ENCODE measurements at regions not wholly inside any gene's neighbourhood (a gene's known extent, or its start where the extent isn't known, plus 50 kb on each side); places are given as distances from the start of the nearest gene placed in this dataset.

GRCh38 chr2:82237994-82238662, 1933.6 kb upstream of the LRRTM1 start:
- TF ChIP-seq CTCF (optimal IDR thresholded peaks at IDR 0.05 in 1 of 3, IDR thresholded peaks at IDR 0.05 in 1 of 3, conservative IDR thresholded peaks at IDR 0.05 in 1 of 3; ENCODE audit: extremely low read depth in 1 of 3, insufficient read depth in 2 of 3, low read length in 3 of 3) = no peak
- TF ChIP-seq EZH2 (IDR thresholded peaks at IDR 0.05; ENCODE audit: low read length) = no peak
- H3K27ac ChIP-seq (ENCODE audit: control insufficient read depth, insufficient read depth, low read length) = no peak overlapping the region
- FAIRE-seq (no peak), DNase-seq (ENCODE audit: low read depth, low spot score) (no peak)
- H3K4me2 ChIP-seq (ENCODE audit: control insufficient read depth, extremely low read depth, insufficient read depth, low read depth, low read length) = no peak overlapping the region
- H3K9ac ChIP-seq (ENCODE audit: control insufficient read depth, extremely low read depth, insufficient read depth, low read length) = no peak overlapping the region
- H3K36me3 ChIP-seq (ENCODE audit: control insufficient read depth in 2 of 2, extremely low read depth in 1 of 2, insufficient read depth in 2 of 2, low read length in 2 of 2) = no peaks in the 10 kb centered on the region
- dilution Hi-C loops (cut with MboI; ENCODE audit: extremely low pct_ligation_motif_present, low sequenced_read_pairs) = no loop called here
- H3K9me1 ChIP-seq (ENCODE audit: control insufficient read depth, extremely low read depth, insufficient read depth, low read length) = no peaks in the 10 kb centered on the region
- H3K4me1 ChIP-seq (ENCODE audit: control insufficient read depth, extremely low read depth, insufficient read depth, low read length) = no peaks in the 10 kb centered on the region
- no peak overlapping the region for H3K4me3 ChIP-seq (ENCODE audit: control insufficient read depth in 2 of 3, extremely low read depth in 1 of 3, insufficient read depth in 2 of 3, low read depth in 1 of 3, low read length in 3 of 3)
- H3K79me2 ChIP-seq (ENCODE audit: control insufficient read depth, insufficient read depth, low read length) = no peaks in the 10 kb centered on the region
- H4K20me1 ChIP-seq (ENCODE audit: control insufficient read depth, extremely low read depth, insufficient read depth, low read length) = no peaks in the 10 kb centered on the region
- no peaks in the 10 kb centered on the region for H3K9me3 ChIP-seq (ENCODE audit: control insufficient read depth, low read depth, low read length)
- H3K27me3 ChIP-seq (ENCODE audit: control insufficient read depth, extremely low read depth, insufficient read depth, low read length) = no peaks in the 10 kb centered on the region
- H2AFZ ChIP-seq (ENCODE audit: control insufficient read depth, low read length) = no peak overlapping the region

- Histone ChIP-seq H3K79me2 (ENCODE audit: control insufficient read depth, insufficient read depth, low read length) (no peaks in the 10 kb centered on the region), H3K27ac (ENCODE audit: control insufficient read depth, insufficient read depth, low read length) (no peak overlapping the region), H3K36me3 (ENCODE audit: control insufficient read depth in 2 of 2, extremely low read depth in 1 of 2, insufficient read depth in 2 of 2, low read length in 2 of 2) (no peaks in the 10 kb centered on the region), H3K4me3 (ENCODE audit: control insufficient read depth in 2 of 3, extremely low read depth in 1 of 3, insufficient read depth in 2 of 3, low read depth in 1 of 3, low read length in 3 of 3) (no peak overlapping the region), H3K9ac (ENCODE audit: control insufficient read depth, extremely low read depth, insufficient read depth, low read length) (no peak overlapping the region), H3K9me1 (ENCODE audit: control insufficient read depth, extremely low read depth, insufficient read depth, low read length) (no peaks in the 10 kb centered on the region), H3K9me3 (ENCODE audit: control insufficient read depth, low read depth, low read length) (no peaks in the 10 kb centered on the region), H3K4me2 (ENCODE audit: control insufficient read depth, extremely low read depth, insufficient read depth, low read depth, low read length) (no peak overlapping the region), H2AFZ (ENCODE audit: control insufficient read depth, low read length) (no peak overlapping the region), H3K4me1 (ENCODE audit: control insufficient read depth, extremely low read depth, insufficient read depth, low read length) (no peaks in the 10 kb centered on the region), H3K27me3 (ENCODE audit: control insufficient read depth, extremely low read depth, insufficient read depth, low read length) (no peaks in the 10 kb centered on the region), H4K20me1 (ENCODE audit: control insufficient read depth, extremely low read depth, insufficient read depth, low read length) (no peaks in the 10 kb centered on the region)
- DNase-seq (ENCODE audit: low read depth, low spot score) = no peak
- no peak for FAIRE-seq
- dilution Hi-C loops (cut with MboI; ENCODE audit: extremely low pct_ligation_motif_present, low sequenced_read_pairs) = no loop called here
- TF ChIP-seq EZH2 (IDR thresholded peaks at IDR 0.05; ENCODE audit: low read length) (no peak), CTCF (optimal IDR thresholded peaks at IDR 0.05 in 1 of 3, IDR thresholded peaks at IDR 0.05 in 1 of 3, conservative IDR thresholded peaks at IDR 0.05 in 1 of 3; ENCODE audit: extremely low read depth in 1 of 3, insufficient read depth in 2 of 3, low read length in 3 of 3) (no peak)
Measured at GRCh38 chr2:82234283-82234874, 1929.8 kb upstream of the LRRTM1 start.
